HG03571 (cell line): ENCODE measurements at regions not wholly inside any gene's neighbourhood (a gene's known extent, or its start where the extent isn't known, plus 50 kb on each side); places are given as distances from the start of the nearest gene placed in this dataset.

Source experiments
- ATAC-seq: cut with Tn5 transposase; IDR thresholded peaks from one replicate; pipeline ENCODE4 v1.9.1; 2021; ENCODE audit not compliant: unreplicated experiment

DNA sequence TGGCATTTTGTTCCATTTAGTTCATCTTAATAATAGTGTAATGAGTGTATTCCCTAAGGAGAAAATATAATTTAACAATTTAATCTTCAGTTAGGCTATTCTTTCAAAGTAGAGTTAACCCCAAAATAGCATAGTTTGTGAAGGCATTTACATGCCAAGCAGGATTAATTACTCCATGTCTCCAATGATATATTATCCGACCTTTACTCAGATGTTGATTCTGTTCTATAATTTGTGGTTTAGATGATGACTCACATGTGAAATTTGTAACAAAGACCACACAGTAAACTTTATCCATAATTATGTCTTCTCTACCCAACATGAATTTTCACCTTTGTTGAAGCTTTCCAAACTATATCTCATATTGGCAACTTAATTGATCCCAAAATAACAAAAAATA, 2065.2 kb downstream of the MRPL39 start:
- ATAC-seq, result no peak

DNA sequence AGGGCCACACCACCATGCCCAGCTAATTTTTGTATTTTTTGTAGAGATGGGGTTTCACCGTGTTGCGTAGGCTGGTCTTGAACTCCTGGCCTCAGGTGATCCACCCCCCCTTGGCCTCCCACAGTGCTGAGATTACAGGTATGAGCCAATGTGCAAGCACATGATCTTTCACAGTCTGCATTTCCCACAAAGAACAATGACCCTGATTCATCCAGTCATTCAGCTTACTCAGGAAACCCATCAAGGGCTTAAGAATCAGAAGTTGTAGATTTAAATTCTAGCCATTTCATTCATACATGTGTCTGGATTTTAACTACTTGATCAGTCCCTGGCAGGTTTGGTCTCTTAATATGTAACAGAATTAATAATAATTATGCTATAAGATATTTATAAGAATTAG, 2065.7 kb downstream of the MRPL39 start:
- no peak for ATAC-seq

DNA sequence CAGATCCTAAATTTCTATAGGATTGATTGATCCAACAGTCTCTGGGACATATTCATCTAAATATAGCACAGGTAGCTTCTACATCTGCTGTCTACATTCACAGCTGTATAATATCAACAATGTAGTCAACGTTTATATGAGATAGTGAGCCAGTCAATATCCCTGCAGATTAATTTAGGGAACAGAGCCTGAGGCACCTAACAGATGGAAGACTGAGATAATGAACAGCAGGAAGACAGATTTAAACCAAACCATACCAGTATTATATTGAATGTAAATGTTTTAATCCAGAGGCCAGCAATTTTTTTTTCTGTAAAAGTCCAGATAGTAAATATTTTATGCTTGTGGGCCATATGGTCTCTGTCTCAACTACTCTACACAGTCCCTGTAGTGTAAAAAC, 2072.4 kb downstream of the MRPL39 start:
- no peak for ATAC-seq

DNA sequence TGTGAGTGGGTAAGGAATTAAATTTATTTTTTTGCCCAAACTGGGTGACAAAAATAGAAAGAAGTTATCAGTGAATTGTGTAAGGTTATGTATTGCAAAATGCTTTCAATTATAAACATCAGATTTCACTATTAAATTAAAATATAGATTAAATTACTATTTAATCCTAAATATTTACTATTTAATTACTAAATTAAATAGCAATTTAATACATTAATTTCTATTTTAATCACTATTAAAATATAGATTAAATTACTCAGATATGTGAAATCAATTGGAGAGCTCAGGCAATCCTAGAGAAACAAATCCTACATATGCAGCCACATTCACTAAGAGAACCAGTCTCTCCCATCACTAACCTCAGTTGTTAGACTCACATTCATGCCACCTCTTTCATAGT, 2075.8 kb downstream of the MRPL39 start:
- no peak for ATAC-seq

DNA sequence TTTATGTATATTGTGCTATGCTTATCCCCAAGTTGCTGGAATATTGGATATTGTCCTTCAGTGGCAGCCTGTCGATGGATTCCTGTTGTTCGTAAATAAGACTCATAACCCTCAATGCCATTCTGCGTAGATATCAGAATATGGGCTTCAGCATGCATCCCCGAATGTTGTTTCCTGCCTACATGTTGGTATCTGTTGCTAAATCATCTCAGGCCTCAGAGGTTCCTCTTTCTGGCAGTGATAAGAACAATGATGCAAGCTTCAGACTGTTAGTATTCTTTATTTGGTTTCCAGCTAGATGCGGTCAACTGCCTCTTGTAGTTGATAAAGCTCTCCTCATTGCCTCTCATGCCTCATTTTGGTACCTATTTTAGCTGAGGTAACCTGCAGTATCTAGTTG, 2082.6 kb downstream of the MRPL39 start:
- ATAC-seq, result no peak

DNA sequence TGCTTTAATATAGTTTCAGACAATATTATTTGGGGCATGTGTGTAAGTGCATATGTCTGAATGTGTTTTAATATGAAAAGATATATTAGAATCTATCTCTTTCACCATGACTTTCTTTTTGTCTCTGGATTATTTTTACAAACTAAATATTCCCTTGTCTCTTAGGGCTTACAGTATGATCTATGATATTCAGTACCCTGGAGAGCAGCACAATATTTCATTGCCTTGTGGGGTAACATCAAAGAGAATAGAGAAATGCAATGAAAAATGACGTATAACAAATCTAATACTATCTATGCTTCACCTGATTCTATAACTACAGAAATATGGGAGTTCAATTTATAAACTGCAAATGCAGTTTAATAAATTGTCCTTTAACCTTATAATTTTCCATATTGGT, 2084.5 kb downstream of the MRPL39 start:
- no peak for ATAC-seq

DNA sequence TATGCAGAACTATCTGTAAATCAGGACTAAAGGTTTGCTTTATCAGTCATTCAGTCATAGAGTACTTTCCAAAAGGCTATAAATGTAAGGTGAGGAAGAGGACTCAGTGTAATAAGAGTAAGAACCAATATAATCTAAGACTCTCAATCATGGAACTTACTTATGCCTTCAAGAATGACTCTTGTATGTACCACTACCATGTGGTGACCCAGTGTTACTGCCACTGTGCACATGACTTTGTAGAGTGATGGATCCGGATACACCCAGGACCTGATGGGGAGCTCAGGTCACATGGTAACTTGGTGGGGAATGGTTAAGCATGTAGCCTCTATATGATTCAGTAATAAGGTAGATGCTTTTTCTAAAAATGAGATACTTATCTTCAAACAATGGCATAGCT, 2099.8 kb downstream of the MRPL39 start:
- ATAC-seq, result no peak

DNA sequence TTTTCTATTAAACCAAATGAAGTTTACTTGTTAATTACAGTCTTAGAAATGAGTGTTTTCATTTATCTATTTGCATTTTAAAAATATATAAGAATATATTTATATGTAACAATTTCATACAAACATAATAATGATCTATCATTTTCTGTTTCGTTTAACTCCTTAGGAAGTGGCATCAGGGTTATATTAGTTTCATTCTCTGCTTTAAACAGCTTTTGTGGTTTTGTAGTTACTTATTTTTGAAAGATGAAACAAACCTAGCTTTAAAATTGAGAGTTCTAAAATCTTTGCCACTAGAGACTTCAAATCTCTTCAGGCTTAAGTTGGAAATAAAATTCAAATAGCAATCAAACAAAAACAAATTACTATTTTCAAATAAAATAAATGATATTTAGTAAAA, 2110.6 kb downstream of the MRPL39 start:
- peak; percentile 93 for ATAC-seq

DNA sequence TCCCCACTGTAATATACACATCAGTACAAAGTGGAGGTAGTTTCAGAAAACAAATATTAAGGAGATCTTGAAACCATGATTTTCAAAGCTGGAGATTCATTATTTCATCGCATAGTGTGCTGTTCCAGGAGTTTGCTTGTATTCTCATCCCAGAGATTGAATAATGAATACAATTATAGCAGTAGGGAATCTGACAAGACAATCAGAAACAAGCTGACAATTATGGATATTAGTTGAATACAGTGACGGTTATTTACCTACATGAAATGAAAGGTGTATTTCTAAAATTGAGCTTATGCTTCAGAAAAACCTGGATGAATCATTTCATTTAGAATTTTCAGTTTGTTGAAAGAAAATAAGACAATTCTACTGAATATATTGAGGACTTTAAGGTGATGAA, 2119.0 kb downstream of the MRPL39 start:
- no peak for ATAC-seq

DNA sequence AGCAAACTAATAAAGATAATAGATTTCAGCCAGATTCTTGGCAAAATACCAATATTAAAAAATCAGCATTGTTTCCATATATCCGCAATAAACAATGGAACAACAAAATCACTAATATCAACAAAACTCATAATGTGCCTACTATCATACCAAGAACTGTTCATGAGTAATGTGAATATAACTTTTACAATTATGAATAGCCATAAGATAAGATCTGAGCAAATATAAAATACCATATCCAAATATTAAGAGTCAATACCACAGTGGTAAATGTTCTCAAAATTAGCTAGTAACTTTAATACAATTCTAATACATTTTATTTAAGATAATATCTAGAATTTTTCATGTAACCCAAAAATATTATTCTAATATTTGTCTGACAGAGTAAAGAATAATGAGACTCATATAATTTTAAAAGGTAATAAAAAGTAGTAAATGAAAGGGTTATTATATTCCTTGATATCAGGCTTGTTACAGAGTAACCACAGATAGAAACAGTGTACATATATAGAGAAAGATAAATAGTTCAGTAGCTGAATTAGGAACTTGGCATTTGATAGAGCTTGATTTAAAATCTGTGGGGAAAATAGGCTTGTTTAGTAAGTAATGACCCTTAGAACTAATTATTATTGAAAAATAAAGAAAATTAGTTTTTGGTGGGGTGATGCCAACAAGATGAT, 2126.6 kb downstream of the MRPL39 start:
- ATAC-seq, result no peak

DNA sequence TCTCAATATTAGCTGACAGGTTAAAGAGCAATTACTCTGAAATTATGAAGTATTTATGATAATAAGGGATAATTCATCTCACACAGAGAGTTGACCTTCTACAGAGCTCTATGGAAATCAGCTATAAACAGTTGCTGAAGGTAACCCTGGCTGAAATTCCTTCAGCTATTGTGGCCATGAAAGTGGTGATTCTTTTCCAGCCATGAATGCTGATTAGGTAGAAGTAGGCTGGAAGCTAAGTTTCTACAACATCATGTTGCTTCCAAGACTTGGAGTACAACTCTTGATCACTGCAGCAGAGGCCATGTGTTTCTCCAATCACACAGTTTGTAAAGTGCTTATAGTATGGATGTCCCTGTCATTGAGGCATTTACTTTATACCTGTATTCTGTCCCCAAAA, 2128.9 kb downstream of the MRPL39 start:
- ATAC-seq, result no peak

DNA sequence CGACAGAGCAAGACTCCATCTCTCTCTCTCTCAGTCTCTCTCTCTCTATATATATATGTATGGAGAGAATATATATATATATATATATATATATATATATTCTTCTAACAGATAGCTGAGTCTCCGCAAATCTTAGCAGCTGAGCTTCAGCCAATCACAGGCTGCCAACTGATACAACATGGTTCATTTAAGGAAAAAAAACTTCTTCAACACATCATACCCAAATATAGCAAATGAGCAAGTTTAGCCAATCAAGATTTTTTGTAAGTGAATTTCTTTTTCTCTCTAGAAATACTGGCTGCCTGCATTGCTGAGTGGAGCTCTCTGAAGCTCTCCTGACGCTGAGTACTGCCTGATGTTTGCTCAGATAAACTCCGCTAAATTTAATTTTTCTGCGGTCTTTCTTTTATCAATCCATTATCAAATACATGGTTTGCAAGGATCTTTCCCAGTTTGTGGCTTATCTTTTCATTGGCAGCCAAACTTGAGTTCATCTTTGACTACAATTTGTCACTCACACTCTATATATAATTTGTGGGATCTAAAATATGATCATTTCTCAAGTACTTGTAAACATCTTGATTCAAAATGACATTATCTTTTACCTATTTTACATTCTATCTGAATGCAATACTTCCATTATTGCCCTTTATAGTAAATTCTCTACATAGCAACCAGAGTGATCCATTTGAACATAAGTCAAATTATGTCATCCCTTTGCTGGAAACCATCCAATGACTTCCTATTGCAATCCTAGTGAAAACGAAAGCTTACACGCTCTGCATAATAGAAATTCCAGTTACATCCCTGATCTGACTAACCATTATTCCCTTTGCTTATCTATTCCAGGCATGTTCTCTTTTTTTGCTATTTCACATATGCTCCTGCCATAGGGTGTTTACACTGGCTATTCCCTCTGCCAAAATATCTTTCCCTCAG, 2131.7 kb downstream of the MRPL39 start:
- ATAC-seq, result no peak

DNA sequence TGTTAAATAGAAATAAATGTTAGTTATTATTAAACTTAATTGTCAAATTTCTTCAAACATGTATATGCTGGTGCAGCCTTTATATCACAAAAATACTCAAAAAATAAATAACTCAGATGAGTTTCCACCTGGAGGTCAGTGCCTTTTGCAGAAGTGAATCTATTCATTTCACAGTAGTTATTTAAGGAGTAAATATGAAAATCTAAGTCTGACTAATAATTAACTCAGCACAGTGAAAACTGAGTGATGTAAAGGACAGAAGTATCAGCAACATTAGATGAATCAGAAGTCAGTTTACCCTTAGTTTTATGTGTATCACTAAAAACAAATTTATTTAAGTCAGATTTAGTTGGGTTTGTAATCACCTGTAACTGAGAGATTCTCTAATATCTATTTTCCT, 2135.4 kb downstream of the MRPL39 start:
- ATAC-seq, result peak; percentile 95

DNA sequence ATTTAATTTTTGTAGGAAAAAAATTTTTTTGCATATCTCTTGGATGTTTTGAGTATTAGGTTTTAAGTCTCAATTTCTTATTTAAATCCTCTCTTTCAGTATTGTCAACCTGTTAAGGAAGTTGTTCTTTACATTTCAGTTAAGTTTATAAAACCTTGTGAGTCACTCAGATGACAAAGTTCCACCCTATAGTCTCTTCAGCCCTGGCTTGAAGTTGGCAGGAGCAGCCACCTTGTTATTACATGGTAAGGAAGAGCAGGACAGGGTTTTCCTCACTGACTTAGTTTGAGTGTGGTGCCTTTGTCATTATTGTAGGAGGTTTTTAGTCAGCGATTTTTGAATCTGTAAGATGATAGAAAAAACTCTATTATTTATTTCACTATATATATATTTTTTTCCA, 2143.9 kb downstream of the MRPL39 start:
- no peak for ATAC-seq

DNA sequence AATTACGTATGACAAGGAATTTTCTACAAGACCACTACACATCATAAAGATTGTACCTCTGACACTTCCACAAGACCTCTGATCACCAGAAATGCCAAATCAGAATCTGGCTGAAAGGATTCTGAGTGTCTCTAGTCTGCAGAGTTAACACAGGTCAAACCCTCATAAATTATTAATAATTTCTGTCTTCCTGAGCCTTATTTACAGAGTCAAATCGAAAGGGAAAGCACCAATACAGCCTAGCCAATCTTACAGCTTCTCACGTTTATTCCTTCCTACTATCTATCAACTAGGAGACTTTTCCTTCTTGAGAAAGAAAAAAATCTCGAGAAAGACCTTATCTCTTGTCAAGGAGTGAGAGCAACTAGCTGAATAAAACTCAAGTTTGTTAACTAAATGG, 2151.6 kb downstream of the MRPL39 start:
- ATAC-seq, result peak; percentile 81

DNA sequence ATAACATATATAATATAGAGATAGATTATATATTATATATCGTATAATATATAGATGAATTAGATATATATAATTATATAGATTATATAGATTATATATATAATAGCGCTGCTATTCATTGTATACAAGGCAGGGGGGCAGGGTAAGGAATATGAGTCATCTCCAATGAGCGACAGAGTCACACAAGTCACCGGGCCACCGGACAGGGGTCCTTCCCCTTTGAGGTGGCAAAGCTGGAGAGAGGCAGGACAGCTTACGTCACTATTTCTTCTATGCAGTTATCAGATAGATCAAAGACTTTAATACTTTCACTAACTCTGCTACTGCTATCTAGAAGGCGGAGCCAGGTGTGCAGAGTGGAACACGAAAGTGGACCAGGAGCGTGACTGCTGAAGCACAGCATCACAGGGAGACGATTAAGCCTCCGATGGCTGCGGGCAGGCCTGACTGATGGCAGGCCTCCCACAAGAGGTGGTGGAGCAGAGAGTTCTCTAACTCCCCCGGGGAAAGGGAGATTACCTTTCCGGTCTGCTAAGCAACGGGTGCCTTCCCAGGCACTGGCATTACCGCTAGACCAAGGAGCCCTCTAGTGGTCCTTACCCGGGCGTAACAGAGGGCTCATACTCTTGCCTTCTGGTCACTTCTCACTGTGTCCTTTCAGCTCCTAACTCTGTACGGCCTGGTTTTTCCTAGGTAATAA, 2154.7 kb downstream of the MRPL39 start:
- ATAC-seq, result peak; percentile 58

DNA sequence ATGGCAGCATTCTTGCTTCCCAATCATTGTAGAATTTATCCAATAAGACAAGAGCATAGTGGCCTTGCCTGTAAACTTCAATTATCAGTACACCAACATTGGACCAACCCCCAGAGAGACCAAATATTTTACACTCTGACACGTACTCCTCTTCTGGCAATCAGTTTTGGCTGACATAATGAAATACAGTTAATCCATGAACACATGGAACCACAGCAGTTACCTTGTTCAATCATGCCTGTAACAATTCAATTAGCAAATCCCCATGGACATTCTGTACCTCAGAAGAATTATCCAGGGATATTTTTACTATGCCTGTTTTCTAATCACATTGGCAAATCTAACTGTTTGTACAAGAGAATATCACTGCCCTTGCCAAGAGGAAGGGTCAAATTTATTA, 2162.0 kb downstream of the MRPL39 start:
- ATAC-seq, result no peak

DNA sequence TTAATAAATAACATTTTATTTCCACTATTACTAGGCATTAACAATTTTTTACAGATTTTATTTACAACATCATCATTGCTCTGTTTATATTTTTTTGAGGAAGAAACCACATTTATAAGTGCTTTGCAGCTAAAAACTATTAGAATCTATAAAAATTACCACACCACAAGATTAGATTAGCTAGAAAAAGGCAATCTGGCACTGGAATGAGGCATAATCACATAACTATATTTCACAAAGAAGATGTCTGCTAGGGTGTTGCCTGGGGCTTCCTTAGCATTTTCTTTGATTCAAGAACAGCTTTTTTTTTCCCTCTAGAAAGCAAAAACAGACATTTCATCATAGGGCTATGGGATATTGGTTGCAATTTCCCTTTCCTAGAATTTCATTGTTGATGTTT, 2169.2 kb downstream of the MRPL39 start:
- no peak for ATAC-seq

DNA sequence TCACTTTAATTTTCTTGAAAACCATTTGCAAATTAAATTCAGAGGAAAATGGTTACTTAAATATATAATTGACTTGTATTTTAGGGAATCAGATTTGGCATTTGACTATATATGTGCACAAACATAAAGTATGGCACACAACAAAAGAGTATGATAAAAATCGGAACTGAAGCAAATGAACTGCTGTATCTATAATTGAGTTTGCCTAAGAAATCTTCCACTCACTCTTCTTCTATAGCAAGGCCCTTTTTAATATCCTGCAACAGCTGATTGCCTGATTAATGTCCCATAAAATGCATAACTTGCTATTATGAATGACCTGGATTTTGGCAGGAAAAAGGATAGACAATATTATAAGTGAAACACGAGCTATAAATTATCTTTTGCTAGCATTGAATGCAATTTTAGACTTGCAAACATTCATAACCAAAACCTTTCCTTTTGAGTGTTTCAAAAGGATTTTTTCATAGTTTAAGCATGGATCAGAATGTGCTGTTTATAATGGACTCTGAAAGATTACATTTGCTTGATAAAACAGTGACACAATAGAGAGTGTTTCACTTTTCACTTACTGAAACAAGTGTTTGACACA, 2204.3 kb downstream of the MRPL39 start:
- ATAC-seq, result no peak

DNA sequence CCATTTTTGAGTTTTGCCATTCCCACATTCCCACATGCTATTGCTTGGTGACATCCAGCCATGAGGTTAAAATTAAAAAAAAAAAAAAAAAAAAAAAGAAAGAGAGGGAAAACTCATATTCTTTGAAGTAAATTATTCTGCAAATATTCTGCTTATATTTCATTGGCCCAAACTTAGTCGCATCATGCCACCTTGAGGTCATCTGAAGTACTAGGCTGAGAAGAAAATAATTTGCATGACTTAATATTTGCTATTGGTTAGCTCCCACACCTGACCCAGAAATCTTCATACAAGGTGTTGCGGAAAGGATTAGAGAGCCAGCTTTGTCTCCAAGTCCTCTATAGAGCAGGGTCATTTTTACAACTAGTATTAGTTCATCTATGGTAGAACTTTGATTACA, 2206.0 kb downstream of the MRPL39 start:
- no peak for ATAC-seq

DNA sequence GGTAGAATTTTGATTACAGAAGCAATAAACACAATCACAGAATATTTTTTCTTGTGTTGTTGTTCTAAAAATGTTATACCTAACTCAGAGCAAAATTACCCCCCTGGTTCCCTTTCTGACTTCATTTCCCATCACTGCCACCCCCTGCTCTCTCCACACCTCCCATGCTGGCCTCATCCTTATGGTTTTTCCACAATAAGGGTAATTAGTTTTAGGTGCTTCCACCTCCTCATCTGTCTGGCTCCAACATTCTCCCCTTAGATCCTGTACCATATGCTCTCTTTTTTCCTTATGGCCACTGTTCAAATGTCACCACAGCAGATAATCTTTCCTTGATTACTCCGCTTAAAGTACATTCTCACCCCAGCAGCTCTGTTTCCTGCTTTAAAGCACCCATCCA, 2208.6 kb downstream of the MRPL39 start:
- ATAC-seq, result no peak
